ENCODE measurements at regions not wholly inside any gene's neighbourhood (a gene's known extent, or its start where the extent isn't known, plus 50 kb on each side); places are given as distances from the start of the nearest gene placed in this dataset.

DNA sequence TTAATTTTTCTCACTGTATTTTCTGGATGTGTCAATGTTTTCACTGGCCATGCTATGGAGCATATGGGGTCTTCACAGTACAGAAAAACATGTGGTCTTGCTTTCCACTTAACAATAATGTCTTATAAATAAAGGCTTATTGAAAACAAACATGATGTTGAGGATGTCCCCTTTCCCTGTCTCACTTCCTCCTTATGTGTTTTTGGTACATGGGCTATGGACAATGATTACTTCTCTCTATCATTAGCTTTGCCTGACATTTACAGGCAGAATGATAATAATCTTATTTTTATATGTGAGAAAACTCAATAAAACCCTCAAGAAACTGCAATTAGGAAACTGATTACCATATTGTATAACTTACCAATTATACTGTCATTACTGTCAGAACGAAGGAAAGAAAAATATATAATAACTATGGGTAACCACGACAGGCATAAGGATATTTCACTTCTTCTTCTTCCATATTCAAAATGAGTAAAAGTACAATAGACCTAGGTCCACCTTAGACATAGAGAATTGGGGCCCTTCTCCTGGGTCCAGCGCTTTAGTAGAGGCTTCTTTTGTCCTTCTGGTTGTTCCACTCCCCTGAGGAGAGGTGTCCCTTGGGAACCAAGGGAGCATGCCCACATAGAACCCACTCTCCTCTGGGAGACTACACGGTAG, 375.0 kb downstream of the MAN2A1 start:
- no peak for DNase-seq (ENCODE audit: low read depth)

DNA sequence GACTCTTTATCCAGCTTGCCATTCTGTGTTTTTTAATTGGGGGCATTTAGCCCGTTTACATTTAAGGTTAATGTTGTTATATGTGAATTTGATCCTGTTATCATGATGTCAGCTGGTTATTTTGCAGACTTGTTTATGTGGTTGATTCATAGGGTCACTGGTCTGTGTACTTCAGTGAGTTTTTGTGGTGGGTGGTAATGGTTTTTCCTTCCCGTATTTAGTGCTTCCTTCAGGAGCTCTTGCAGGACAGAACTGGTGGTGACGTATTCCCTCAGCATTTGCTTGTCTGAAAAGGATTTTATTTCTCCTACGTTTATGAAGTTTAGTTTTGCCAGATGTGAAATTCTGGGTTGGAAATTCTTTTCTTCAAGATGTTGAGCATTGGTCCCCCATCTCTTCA, 381.1 kb downstream of the MAN2A1 start:
- no peak for DNase-seq (ENCODE audit: low read depth)

DNA sequence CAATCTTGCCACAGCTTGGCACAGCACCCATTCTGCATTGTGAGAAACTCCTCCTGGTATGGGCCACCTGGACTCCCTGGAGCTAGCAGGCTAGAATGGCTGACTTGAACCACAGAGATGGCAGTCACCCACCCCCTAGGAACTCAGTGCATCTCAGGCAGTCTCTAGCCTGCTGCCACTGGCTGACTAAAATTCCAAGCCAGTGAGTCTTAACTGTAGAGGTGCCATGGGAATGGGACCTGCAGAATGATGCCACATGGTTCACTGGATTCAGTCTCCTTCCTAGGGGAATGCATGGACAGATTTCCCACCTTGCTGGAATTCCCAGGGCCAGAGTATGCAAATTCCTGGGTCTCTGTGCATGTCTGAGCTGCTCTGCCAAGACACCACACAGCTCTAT, 382.9 kb downstream of the MAN2A1 start:
- no peak for DNase-seq (ENCODE audit: low read depth)

DNA sequence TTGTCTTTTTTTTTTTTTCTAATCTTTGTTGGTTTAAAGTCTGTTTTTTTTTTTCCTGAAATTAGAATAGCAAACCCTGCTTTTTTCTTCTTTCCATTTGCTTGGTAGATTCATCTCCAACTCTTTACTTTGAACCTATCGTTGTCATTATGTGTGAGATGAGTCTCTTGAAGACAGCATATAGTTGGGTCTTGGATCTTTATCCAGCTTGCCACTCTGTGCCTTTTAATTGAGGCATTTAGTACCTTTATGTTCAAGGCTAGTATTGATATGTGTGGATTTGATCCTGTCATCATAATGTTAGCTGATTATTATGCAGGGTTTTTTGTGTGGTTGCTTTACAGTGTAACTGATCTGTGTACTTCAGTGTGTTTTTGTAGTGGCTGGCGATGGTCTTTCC, 383.8 kb downstream of the MAN2A1 start:
- no peak for DNase-seq (ENCODE audit: low read depth)

DNA sequence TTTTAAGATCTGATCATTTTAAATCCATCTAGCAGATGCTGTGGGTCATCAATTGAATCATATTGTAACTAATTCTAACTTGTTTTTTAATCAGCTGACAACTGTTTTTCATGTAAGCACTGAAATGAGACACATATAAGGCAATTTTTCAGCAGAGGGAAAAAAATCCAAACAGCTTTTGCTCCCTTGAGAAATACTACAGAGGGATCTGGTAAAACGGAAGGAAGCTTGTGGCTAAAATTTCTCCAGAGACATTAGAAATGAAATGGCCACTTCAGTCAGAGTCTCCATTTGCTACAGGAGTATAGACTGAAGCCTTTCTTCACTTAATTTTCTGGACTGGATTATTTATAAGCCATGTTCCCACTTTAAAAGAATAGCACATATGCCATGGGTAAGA, 385.9 kb downstream of the MAN2A1 start:
- DNase-seq (ENCODE audit: low read depth) = peak; percentile 41

DNA sequence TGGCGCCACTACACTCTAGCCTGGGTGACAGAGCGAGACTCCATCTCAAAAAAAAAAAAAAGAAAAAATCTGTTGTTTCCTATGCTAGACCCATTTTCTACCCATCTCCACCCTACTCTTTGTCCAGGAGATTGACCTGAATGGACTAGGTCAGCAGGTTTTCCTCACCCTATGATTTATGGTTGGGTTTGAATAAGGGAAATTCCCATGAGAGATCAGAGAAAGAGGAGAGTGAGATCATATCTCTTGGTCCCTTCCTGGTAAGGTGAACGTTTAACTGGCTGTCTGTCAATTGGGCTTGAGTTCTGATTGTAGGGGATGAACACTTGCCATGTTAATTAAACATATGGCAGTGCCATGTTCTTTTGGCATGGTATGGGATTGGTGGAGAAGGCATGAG, 387.4 kb downstream of the MAN2A1 start:
- DNase-seq (ENCODE audit: low read depth) = no peak

DNA sequence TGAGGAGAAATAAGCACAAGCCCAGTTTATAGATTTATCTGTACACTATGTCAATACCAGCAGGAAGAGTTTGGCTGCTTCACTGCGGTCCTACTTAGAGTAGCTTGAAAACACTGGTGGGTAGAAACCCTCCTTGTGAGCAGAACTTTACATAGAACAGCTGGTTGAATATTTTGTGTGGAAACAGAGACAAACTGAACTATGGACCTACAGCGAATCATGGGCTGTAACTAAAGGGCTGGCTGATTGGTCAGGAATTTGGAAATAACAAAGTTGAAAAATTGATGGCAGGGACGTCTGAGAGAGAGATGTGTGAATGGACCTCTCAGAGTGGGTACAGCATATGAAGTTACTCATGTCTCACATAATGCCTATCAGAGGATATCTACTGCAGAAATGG, 392.5 kb downstream of the MAN2A1 start:
- DNase-seq (ENCODE audit: low read depth) = no peak

DNA sequence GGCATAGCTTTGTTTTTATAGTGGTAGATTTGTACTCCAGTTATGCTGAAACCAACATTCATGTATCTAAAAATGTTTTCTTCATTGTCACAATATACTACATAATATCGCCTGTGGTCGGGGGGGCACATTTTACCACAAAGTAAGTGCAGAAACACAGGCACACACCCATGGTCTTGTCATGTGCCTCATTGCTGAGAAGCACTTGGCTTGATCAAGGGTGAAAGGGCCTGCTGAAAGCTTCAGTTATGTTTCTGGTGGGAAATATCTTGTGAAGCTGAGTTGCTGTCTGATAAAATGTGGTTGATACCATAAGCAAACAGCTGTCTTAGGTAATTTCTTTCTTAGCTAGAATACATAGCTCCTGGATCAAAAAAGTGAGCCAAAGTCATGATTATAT, 393.1 kb downstream of the MAN2A1 start:
- no peak for DNase-seq (ENCODE audit: low read depth)

DNA sequence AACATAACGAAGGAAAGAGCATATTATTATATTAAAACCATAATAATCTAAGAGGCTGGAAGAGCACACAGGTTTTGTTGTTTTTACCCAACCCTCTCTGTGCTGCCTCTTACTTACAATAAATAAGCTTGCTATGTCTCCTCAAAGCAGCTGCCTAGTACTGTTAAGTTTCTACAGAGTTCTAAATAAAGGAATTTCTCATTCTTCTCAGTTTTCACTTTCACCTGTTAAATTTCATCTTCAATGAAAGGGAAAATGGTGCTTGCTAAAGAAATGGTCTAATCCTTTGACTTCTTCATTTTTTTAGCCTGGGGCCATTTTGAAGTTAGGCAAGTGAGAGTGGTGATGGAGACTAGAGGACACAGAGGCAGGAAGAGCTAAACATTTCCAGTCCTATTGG, 396.1 kb downstream of the MAN2A1 start:
- DNase-seq (ENCODE audit: low read depth) = peak; percentile 65

DNA sequence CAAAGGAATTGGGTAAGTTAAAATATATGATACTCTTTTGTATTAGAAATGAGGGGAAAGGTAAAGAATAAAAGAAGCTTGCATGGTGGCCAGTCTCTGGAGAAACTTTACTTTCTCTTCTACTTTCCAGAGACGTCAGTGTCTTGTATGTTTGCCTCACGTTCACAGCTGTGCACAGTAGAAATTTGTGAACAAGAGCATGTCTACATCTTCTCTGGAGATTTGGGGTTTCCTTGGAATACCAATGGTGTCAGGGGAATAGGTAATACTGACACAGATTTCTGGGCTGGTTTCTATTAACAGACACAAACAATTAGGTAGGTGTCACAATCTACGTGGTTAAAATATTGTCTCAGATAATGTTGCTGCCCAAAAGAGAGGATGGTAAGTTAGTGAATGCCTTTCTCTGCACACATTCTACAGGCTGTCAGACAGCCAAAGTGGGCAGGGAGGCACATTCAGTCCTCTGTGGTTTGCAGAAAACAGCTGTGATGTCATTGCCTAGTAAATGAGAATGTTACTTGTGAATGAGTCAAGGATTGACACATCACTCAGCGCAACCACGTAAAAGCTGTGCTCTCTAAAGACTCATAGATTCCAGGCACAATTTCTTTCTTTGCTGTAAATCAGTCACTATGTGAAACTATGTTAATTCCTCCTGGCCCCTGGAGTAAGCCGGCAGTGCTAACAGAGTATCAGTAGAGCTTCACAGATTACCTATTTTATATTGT, 397.1 kb downstream of the MAN2A1 start:
- DNase-seq (ENCODE audit: low read depth) = peak; percentile 95

DNA sequence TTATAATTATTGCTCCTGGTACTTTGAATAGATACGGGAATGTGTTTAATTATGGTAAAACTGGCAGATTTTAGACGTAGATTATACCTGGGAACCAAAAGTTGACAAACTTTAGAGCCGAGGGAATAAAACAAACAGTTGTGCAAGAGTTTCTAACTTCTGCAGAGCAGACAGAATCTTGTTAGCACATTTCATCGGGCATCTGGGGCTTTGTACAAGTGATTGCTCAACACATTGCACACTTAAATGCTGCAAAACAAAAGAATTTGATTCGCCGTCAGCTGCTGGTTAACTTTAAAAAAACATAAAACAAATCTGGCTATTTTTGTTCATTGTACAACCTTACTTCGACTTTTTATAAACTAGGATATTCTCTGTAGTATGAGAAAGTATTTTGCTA, 398.1 kb downstream of the MAN2A1 start:
- no peak for DNase-seq (ENCODE audit: low read depth)

DNA sequence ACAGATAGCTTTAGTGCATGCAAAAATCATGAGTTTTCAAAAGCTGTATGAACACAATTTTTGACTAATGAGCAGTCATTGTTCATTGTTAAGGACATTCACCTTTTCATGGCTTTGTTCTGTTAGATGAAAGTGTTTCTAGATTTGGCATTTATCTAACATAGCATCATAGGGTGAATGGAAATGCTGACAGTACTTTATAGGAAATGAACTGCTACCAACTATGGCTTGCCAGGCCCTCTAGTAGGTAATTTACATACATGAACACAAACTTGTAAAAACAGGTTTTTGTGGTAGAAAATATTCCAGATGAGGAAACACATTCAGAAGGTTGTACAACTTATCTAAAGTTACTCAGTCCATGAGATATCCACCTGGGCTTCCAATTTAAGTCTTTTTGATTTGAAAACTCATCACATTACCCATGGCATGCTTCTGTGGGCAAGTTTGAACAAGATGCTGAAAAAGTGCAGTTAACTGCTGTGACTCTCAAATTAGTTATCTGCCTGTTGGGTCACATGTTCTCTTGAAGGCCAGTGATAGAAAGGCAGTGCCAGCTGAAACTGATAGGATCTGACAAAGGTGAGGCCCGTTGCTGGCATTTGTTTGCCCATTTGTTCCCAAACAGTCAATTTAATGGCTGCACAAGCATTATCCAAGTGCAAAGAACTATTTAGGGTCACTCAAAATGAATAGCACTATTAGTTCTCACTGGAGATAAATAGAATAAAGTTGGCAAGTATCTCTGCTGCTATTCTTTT, 399.1 kb downstream of the MAN2A1 start:
- DNase-seq (ENCODE audit: low read depth) = no peak

DNA sequence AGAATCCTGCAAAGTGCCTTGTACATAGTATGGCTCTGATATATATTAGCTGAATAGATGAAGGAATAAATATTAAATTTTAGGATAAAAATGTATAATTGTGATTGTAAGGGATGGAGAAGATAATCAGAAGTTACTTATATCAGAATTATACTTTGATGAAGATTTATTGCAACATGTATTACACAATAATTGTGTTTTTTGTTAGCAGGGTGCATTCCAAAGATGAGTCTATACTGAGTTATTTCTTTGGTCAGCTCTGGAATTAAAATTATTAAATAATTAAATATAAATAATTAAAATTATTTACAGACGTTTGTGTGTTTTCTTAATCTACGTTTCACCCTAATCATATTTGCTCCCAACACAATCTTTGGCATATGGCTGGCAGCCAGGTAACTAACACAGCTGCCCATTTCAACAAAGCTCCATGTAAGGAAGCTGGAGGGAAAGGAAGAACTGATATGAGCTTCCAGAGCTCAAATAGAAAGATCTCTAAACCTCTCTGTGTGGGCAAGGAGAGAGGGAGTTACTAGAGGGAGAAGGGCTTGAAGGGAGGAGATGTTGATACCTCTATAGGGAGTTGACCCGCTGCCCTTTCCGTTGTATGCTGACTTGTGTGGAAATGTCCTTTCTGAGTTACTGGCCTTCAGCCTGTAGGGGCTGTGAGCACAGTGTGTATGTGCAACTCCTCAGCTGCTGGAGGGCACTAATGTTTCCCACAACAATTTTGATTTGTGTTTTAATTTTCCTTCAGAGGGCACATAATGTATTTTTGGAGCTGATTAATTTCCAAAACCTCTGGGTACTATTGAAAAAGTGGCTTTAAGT, 403.4 kb downstream of the MAN2A1 start:
- DNase-seq (ENCODE audit: low read depth) = no peak

DNA sequence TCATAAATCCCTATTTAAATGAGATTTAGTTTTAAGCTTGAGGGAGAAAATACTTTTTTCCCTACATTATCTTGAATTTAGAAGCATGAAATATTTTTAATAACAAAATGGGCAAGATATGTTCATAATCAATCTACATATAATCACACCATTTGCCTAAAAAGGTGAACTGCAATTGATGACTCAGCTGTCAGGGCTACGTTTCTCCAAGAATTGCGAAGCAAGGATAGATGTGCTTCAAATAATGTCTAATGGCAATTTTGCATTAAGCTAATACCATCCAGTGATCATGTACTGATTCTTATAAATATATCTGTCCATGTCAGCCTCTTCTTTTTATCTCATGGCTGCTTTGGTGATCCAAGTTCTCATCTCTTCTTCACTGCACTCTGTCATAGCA, 404.4 kb downstream of the MAN2A1 start:
- no peak for DNase-seq (ENCODE audit: low read depth)

DNA sequence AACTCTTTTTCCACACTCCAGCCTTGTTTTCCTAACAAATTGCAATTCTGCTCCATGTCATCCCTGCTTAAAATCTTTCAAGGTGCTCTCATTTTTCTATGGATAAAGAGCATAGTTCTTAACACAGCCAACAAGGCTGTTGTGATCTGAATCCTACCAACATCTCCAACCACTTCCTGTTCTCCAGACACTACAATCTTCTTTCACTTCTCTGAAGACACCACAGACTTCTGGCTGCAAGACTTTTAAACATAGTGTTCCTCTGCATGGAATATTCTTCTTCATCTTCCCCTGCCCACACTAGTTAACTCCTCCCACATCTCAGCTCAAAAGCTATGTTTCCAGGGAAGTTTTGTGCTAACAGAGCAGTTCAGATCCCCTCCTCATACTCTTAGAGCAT, 404.8 kb downstream of the MAN2A1 start:
- no peak for DNase-seq (ENCODE audit: low read depth)

DNA sequence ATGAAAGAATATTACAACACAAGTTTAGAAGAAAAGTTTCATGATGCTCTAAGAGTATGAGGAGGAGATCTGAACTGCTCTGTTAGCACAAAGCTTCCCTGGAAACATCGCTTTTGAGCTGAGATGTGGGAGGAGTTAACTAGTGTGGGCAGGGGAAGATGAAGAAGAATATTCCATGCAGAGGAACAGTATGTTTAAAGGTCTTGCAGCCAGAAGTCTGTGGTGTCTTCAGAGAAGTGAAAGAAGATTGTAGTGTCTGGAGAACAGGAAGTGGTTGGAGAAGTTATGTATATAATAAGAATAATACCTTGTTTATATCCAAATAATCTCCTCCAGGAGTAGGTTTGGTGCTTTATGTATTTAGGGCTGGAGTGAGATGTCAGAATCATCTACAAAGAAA, 406.7 kb downstream of the MAN2A1 start:
- DNase-seq (ENCODE audit: low read depth) = no peak

DNA sequence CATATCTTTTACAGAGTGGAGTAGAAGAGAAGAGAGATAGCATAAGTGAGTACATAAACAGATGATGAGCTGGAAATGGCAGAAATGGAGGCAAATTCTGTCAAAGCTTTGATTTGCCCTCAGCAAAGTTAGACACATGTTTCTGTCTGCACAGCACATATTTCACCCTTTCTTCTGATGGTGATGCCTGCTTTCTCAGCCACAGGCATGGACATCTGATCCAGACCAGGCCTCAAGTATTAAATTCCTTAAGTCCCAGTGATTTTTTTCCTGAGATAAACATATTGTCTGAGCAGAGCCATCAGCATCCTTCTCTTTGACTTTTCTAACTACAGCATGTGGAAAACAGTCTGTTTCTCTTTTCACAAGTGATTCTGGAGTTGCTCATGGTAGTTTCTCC, 409.8 kb downstream of the MAN2A1 start:
- peak; percentile 56 for DNase-seq (ENCODE audit: low read depth)

DNA sequence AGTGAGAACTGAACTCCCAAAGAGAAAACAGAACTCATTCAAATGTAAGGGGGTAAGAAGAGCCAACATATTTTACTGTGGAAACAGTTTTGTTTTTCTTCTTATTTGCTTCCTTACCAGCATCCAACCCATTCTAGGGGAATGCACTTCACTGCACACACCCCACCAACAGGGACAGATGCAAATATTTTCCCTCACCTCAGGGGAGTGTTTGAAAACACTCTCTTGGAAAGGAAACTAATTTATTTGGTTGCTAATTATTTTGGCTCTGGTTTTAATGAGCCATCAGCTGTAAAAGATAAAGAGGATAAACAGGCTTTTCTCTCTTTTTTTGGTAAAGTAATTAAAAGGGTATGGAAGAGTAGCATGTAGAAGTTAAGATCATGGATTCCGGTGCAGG, 413.4 kb downstream of the MAN2A1 start:
- no peak for DNase-seq (ENCODE audit: low read depth)

DNA sequence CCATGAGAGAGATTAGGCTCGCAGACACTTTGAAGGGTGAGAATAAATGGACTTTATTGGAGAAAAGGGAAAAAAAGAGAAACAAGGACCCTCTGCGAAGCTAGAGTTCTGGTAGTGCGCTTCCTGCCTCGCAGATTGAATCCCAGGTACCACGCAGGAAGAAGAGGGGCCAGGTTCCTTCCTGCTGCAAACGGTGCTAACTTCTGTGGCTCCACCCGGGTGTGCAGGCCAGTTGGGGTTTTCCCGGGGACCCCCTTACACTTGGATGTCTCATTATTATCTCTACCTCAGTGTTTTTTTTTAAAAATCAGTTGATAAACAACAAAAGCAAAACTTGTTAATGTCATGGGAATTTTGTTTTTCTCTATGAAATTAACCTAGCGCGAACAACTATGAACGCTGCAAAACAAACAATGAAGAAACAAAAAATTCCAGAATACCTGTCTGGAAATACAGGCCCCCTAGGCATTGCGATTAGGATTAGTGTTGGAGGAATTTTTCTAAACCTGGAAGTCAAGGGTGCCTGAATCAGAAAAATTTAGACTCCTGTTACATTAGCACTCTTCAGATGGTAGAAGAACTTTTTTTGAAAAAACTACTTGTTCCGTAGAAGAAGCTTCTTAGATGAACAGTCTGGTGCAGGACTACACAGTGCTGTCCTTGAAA, 414.5 kb downstream of the MAN2A1 start:
- DNase-seq (ENCODE audit: low read depth) = no peak

DNA sequence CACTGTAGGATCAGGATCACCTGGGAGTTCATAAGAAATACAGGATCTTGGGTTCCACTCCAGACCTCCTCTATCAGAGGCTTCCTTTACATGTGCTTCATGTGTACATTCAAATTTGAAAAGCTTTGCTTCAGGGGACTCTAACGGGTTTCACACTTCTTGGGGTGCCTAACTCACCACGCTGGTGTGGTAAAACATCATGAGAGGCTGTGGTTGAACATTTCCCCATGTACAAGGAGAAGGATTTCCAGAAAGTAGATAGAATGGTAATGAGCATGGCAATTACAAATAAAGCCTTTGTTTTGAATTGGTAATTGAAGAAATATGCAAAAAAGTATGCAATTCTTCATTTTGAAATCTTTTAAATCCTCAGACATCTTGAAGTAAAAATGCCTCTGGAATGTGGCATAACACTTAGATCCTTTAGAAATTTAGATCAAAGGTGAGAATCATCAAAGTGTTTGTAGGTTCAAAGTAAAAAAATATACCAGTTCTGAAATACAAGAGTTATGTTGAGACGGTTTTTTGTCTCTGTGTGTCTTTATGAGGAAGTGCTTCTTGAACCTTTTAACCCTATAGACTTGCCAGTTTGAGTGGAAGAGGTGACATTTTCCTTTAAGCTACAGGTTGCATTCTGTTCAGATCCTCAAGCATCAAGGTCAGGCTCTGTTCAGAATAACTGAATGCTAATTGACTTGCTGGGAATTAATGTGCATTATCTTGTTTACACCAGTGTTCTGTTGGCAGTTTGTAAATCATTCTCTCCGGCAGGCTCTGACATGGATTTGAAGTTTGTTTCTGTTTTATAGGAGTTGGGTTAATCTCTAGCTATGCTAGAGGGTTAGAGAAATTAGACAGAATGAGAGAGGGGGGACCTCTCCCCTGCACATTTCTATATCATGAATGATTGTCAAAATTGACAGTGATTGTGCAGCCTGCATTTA, 415.3 kb downstream of the MAN2A1 start:
- no peak for DNase-seq (ENCODE audit: low read depth)

All from myocyte (in vitro differentiated cells).